Parathyroid adenoma (tissue), 2 donors: ENCODE measurements at regions not wholly inside any gene's neighbourhood (a gene's known extent, or its start where the extent isn't known, plus 50 kb on each side); places are given as distances from the start of the nearest gene placed in this dataset.

Experiments
- H2AFZ ChIP-seq: fragments of 300-600 bp; sonication (generic); one replicate; pipeline ENCODE4 v1.7.0; 2017; ENCODE audit warnings: antibody characterized with exemption, mild to moderate bottlenecking
- H3K27ac ChIP-seq: fragments of 300-600 bp; sonication (generic); one replicate; pipeline ENCODE4 v1.7.0; 2017
- H3K27me3 ChIP-seq: fragments of 300-600 bp; sonication (generic); one replicate; pipeline ENCODE4 v1.7.0; 2017; ENCODE audit warnings: low read length; ENCODE audit not compliant: control insufficient read depth, insufficient read depth
- H3K36me3 ChIP-seq: fragments of 300-600 bp; sonication (generic); one replicate; pipeline ENCODE4 v1.7.0; 2017; ENCODE audit warnings: low read length; ENCODE audit not compliant: control insufficient read depth, insufficient read depth
- H3K4me1 ChIP-seq: fragments of 300-600 bp; sonication (generic); one replicate; pipeline ENCODE4 v1.7.0; 2017; ENCODE audit warnings: control low read depth
- H3K4me2 ChIP-seq: fragments of 300-600 bp; sonication (generic); one replicate; pipeline ENCODE4 v1.7.0; 2017; ENCODE audit warnings: low read length
- H3K4me3 ChIP-seq: fragments of 300-600 bp; sonication (generic); one replicate; pipeline ENCODE4 v1.7.0; 2017; ENCODE audit warnings: low read depth, low read length
- H3K79me2 ChIP-seq: fragments of 300-600 bp; sonication (generic); one replicate; pipeline ENCODE4 v1.7.0; 2017; ENCODE audit warnings: control low read depth
- H3K9ac ChIP-seq: fragments of 300-600 bp; sonication (generic); one replicate; pipeline ENCODE4 v1.7.0; 2017; ENCODE audit warnings: mild to moderate bottlenecking
- H3K9me3 ChIP-seq: fragments of 300-600 bp; sonication (generic); one replicate; pipeline ENCODE4 v1.7.0; 2017; ENCODE audit warnings: low read length; ENCODE audit not compliant: control insufficient read depth
- CTCF ChIP-seq: fragments of 300-600 bp; sonication (generic); IDR thresholded peaks from one replicate; pipeline ENCODE4 v1.7.0; 2017; ENCODE audit warnings: antibody characterized with exemption, mild to moderate bottlenecking
- donor health status: primary hyperparathyroidism.

- Histone ChIP-seq H2AFZ (no peak overlapping the region), H3K4me3 (no peak overlapping the region), H3K36me3 (no peaks in the 10 kb centered on the region), H3K4me2 (no peak overlapping the region), H3K27me3 (no peaks in the 10 kb centered on the region), H3K4me1 (no peaks in the 10 kb centered on the region), H3K27ac (no peak overlapping the region), H3K9me3 (no peaks in the 10 kb centered on the region), H3K9ac (no peak overlapping the region), H3K79me2 (no peaks in the 10 kb centered on the region)
- no peak for TF ChIP-seq CTCF
Measured at GRCh38 chr15:93631958-93632618, 543.1 kb upstream of the RGMA start.

GRCh38 chr15:93619597-93619996, 530.6 kb upstream of the RGMA start:
- no peaks in the 10 kb centered on the region for H3K27me3 ChIP-seq
- TF ChIP-seq CTCF, result no peak
- H2AFZ ChIP-seq, result no peak overlapping the region
- H3K79me2 ChIP-seq, result no peaks in the 10 kb centered on the region
- H3K36me3 ChIP-seq, result no peaks in the 10 kb centered on the region
- H3K4me1 ChIP-seq, result no peaks in the 10 kb centered on the region
- no peak overlapping the region for H3K4me3 ChIP-seq
- H3K27ac ChIP-seq, result no peak overlapping the region
- no peak overlapping the region for H3K4me2 ChIP-seq
- no peaks in the 10 kb centered on the region for H3K9me3 ChIP-seq
- no peak overlapping the region for H3K9ac ChIP-seq

- Histone ChIP-seq H3K4me2 (no peak overlapping the region), H3K9ac (no peak overlapping the region), H3K27me3 (no peaks in the 10 kb centered on the region), H3K4me1 (no peaks in the 10 kb centered on the region), H2AFZ (no peak overlapping the region), H3K27ac (no peak overlapping the region), H3K4me3 (no peak overlapping the region), H3K79me2 (no peaks in the 10 kb centered on the region), H3K36me3 (no peaks in the 10 kb centered on the region), H3K9me3 (no peaks in the 10 kb centered on the region)
- TF ChIP-seq CTCF, result no peak
Measured at GRCh38 chr15:93617443-93617842, 528.4 kb upstream of the RGMA start.

GRCh38 chr15:93614386-93615104, 525.5 kb upstream of the RGMA start:
- H3K79me2 ChIP-seq, result no peaks in the 10 kb centered on the region
- no peak overlapping the region for H2AFZ ChIP-seq
- H3K27ac ChIP-seq, result no peak overlapping the region
- no peaks in the 10 kb centered on the region for H3K27me3 ChIP-seq
- H3K4me2 ChIP-seq, result no peak overlapping the region
- no peak for TF ChIP-seq CTCF
- no peak overlapping the region for H3K4me3 ChIP-seq
- H3K36me3 ChIP-seq, result no peaks in the 10 kb centered on the region
- no peaks in the 10 kb centered on the region for H3K9me3 ChIP-seq
- no peaks in the 10 kb centered on the region for H3K4me1 ChIP-seq
- H3K9ac ChIP-seq, result no peak overlapping the region

GRCh38 chr15:93613386-93613785, 524.4 kb upstream of the RGMA start:
- H3K27ac ChIP-seq, result no peak overlapping the region
- H3K4me1 ChIP-seq, result no peaks in the 10 kb centered on the region
- H3K4me3 ChIP-seq, result no peak overlapping the region
- no peak for TF ChIP-seq CTCF
- H3K27me3 ChIP-seq, result no peaks in the 10 kb centered on the region
- H2AFZ ChIP-seq, result no peak overlapping the region
- H3K4me2 ChIP-seq, result no peak overlapping the region
- H3K9me3 ChIP-seq, result no peaks in the 10 kb centered on the region
- H3K79me2 ChIP-seq, result no peaks in the 10 kb centered on the region
- H3K36me3 ChIP-seq, result no peaks in the 10 kb centered on the region
- no peak overlapping the region for H3K9ac ChIP-seq
